Mammary epithelial cell (primary cell): ENCODE measurements at regions not wholly inside any gene's neighbourhood (a gene's known extent, or its start where the extent isn't known, plus 50 kb on each side); places are given as distances from the start of the nearest gene placed in this dataset.

Experiments used
- CTCF ChIP-seq, 2 donors: IDR thresholded peaks in 1 of 2; conservative IDR thresholded peaks in 1 of 2; 2 replicates each; pipeline ENCODE4 v1.5.1; 2011 to 2012; ENCODE audit warnings: inconsistent platforms in 2 of 2, low read length in 2 of 2, mild to moderate bottlenecking in 2 of 2, control low read depth in 1 of 2, low read depth in 1 of 2; ENCODE audit not compliant: insufficient read depth in 1 of 2; ENCODE audit errors: extremely low read depth in 1 of 2
- EZH2 ChIP-seq: IDR thresholded peaks from 2 replicates; pipeline ENCODE4 v1.6.1; 2012; ENCODE audit warnings: low read length, inconsistent platforms, borderline replicate concordance

- TF ChIP-seq CTCF (conservative IDR thresholded peaks at IDR 0.05 in 1 of 2, IDR thresholded peaks at IDR 0.05 in 1 of 2; ENCODE audit: extremely low read depth in 1 of 2, insufficient read depth in 1 of 2, low read depth in 1 of 2, low read length in 2 of 2) (no peak), EZH2 (no peak)
Observed at GRCh38 chr5:167375125-167375524, 916.3 kb upstream of the WWC1 start.
